ENCODE measurements at regions not wholly inside any gene's neighbourhood (a gene's known extent, or its start where the extent isn't known, plus 50 kb on each side); places are given as distances from the start of the nearest gene placed in this dataset.

- Histone ChIP-seq H3K9me3 (no peaks in the 10 kb centered on the region), H3K36me3 (no peaks in the 10 kb centered on the region), H3K4me1 (ENCODE audit: control insufficient read depth in 1 of 2, low read depth in 2 of 2) (peaks cover 0 to 14% of the 10 kb centered on the region in 2 donors), H3K27me3 (replicated peaks; ENCODE audit: insufficient read depth) (no peaks in the 10 kb centered on the region), H3K4me3 (no peak overlapping the region), H3K27ac (no peak overlapping the region)
- no peak for DNase-seq (ENCODE audit: low spot score)
- TF ChIP-seq CTCF (IDR thresholded peaks at IDR 0.05): no peak
- ATAC-seq (ENCODE audit: insufficient number of reproducible peaks, low FRiP score, low read depth): no peak
These were observed 79.3 kb upstream of the SLC24A5 start for GRCh38 chr15:48041454-48041853.

GRCh38 chr15:48046813-48047438, 73.9 kb upstream of the SLC24A5 start:
- no peak for ATAC-seq (ENCODE audit: insufficient number of reproducible peaks, low FRiP score, low read depth)
- DNase-seq (ENCODE audit: low spot score): no peak
- H3K4me3 ChIP-seq: no peak overlapping the region
- no peaks in the 10 kb centered on the region for H3K36me3 ChIP-seq
- H3K4me1 ChIP-seq (ENCODE audit: control insufficient read depth in 1 of 2, low read depth in 2 of 2): no peaks in the 10 kb centered on the region
- TF ChIP-seq CTCF (IDR thresholded peaks at IDR 0.05): no peak
- H3K27me3 ChIP-seq (replicated peaks; ENCODE audit: insufficient read depth): no peaks in the 10 kb centered on the region
- no peaks in the 10 kb centered on the region for H3K9me3 ChIP-seq
- H3K27ac ChIP-seq: no peak overlapping the region

- Histone ChIP-seq H3K27me3 (replicated peaks; ENCODE audit: insufficient read depth) (no peaks in the 10 kb centered on the region), H3K4me3 (no peak overlapping the region), H3K4me1 (ENCODE audit: control insufficient read depth in 1 of 2, low read depth in 2 of 2) (no peaks in the 10 kb centered on the region), H3K36me3 (no peaks in the 10 kb centered on the region), H3K9me3 (no peaks in the 10 kb centered on the region), H3K27ac (no peak overlapping the region)
- DNase-seq (ENCODE audit: low spot score) (no peak), ATAC-seq (ENCODE audit: insufficient number of reproducible peaks, low FRiP score, low read depth) (no peak)
- no peak for TF ChIP-seq CTCF (IDR thresholded peaks at IDR 0.05)
These were observed 71.1 kb upstream of the SLC24A5 start for GRCh38 chr15:48049736-48050135.

- no peaks in the 10 kb centered on the region for H3K27me3 ChIP-seq (replicated peaks; ENCODE audit: insufficient read depth)
- no peak for TF ChIP-seq CTCF (IDR thresholded peaks at IDR 0.05)
- no peaks in the 10 kb centered on the region for H3K9me3 ChIP-seq
- no peak for DNase-seq (ENCODE audit: low spot score)
- H3K36me3 ChIP-seq: no peaks in the 10 kb centered on the region
- H3K27ac ChIP-seq: no peak overlapping the region
- no peak for ATAC-seq (ENCODE audit: insufficient number of reproducible peaks, low FRiP score, low read depth)
- H3K4me3 ChIP-seq: no peak overlapping the region
- peaks cover 0 to 13% of the 10 kb centered on the region in 2 donors for H3K4me1 ChIP-seq (ENCODE audit: control insufficient read depth in 1 of 2, low read depth in 2 of 2)
These were observed 67.8 kb upstream of the SLC24A5 start for GRCh38 chr15:48052946-48053345.

GRCh38 chr15:48058371-48058770, 62.4 kb upstream of the SLC24A5 start:
- no peak for TF ChIP-seq CTCF (IDR thresholded peaks at IDR 0.05)
- no peaks in the 10 kb centered on the region for H3K9me3 ChIP-seq
- no peak for DNase-seq (ENCODE audit: low spot score)
- ATAC-seq (ENCODE audit: insufficient number of reproducible peaks, low FRiP score, low read depth): no peak
- H3K27me3 ChIP-seq (replicated peaks; ENCODE audit: insufficient read depth): no peaks in the 10 kb centered on the region
- H3K27ac ChIP-seq: peak overlapping the region; percentile 68 to 72
- H3K36me3 ChIP-seq: no peaks in the 10 kb centered on the region
- H3K4me3 ChIP-seq: no peak overlapping the region
- H3K4me1 ChIP-seq (ENCODE audit: control insufficient read depth in 1 of 2, low read depth in 2 of 2): peaks cover 15 to 63% of the 10 kb centered on the region in 2 donors

Measured in thoracic aorta (tissue), 2 donors.